Neural progenitor cell (in vitro differentiated cells): ENCODE measurements at regions not wholly inside any gene's neighbourhood (a gene's known extent, or its start where the extent isn't known, plus 50 kb on each side); places are given as distances from the start of the nearest gene placed in this dataset. TPM values are rescaled to one million over a fixed set of nuclear protein-coding genes. Genes with fewer than 3 reads are reported as not detected.
A peak's percentile ranks its signal among the peaks of the same experiment; 100 is the strongest.

Experiments used
- DNase-seq: peaks from one replicate; pipeline ENCODE4 v3.0.0-alpha.2; 2016; ENCODE audit warnings: low spot score
- H2AFZ ChIP-seq: fragments of 200-600 bp; sonication (generic); replicated peaks from 2 replicates; pipeline ENCODE4 v1.6.1; 2016; ENCODE audit warnings: antibody characterized with exemption
- H3F3A ChIP-seq: fragments of 200-600 bp; sonication (generic); 2 replicates; pipeline ENCODE4 v1.6.1; 2016; ENCODE audit warnings: antibody characterized with exemption, low read depth
- H3K27ac ChIP-seq: fragments of 200-600 bp; sonication (generic); 2 replicates; pipeline ENCODE4 v1.5.1; 2016; ENCODE audit warnings: mild to moderate bottlenecking
- H3K27me3 ChIP-seq: fragments of 200-600 bp; sonication (generic); 2 replicates; pipeline ENCODE4 v1.6.1; 2016; ENCODE audit warnings: mild to moderate bottlenecking, moderate library complexity
- H3K36me3 ChIP-seq: fragments of 200-600 bp; sonication (generic); 2 replicates; pipeline ENCODE4 v1.5.1; 2016
- H3K4me1 ChIP-seq: fragments of 200-600 bp; sonication (generic); 2 replicates; pipeline ENCODE4 v1.6.1; 2016; ENCODE audit warnings: mixed run types
- H3K4me2 ChIP-seq: fragments of 200-600 bp; sonication (generic); 2 replicates; pipeline ENCODE4 v1.6.1; 2016
- H3K4me3 ChIP-seq: fragments of 200-600 bp; sonication (generic); 2 replicates; pipeline ENCODE4 v1.5.1; 2016
- H3K79me2 ChIP-seq: fragments of 200-600 bp; sonication (generic); 2 replicates; pipeline ENCODE4 v1.6.1; 2016; ENCODE audit warnings: low read depth
- H3K9ac ChIP-seq: fragments of 200-600 bp; sonication (generic); 2 replicates; pipeline ENCODE4 v1.6.1; 2016
- H3K9me3 ChIP-seq: fragments of 200-600 bp; sonication (generic); 2 replicates; pipeline ENCODE4 v1.5.1; 2016; ENCODE audit warnings: low read depth
- H4K20me1 ChIP-seq: fragments of 200-600 bp; sonication (generic); 2 replicates; pipeline ENCODE4 v1.6.1; 2016; ENCODE audit warnings: low read depth
- H3K27ac Mint-ChIP-seq: 3 replicates; pipeline ENCODE4 v1.8.0; 2021; ENCODE audit warnings: mixed read lengths
- H3K27me3 Mint-ChIP-seq: 2 replicates; pipeline ENCODE4 v1.8.0; 2022; ENCODE audit warnings: low read depth, mild to moderate bottlenecking, inconsistent platforms, moderate library complexity, mixed read lengths; ENCODE audit not compliant: insufficient read depth
- H3K36me3 Mint-ChIP-seq: 3 replicates; pipeline ENCODE4 v1.8.0; 2021; ENCODE audit warnings: mixed read lengths
- H3K4me1 Mint-ChIP-seq: 3 replicates; pipeline ENCODE4 v1.8.0; 2021; ENCODE audit warnings: mixed read lengths
- H3K4me3 Mint-ChIP-seq: 3 replicates; pipeline ENCODE4 v1.8.0; 2021; ENCODE audit warnings: mild to moderate bottlenecking, moderate library complexity, mixed read lengths
- H3K9me3 Mint-ChIP-seq: 3 replicates; pipeline ENCODE4 v1.8.0; 2020; ENCODE audit warnings: mixed read lengths
- EZH2 ChIP-seq: fragments of 200-600 bp; sonication (generic); IDR thresholded peaks from 2 replicates; pipeline ENCODE4 v1.6.1; 2017; ENCODE audit warnings: antibody characterized with exemption, mild to moderate bottlenecking, moderate library complexity
- EZH2phosphoT487 ChIP-seq: fragments of 200-600 bp; sonication (generic); IDR thresholded peaks from 2 replicates; pipeline ENCODE4 v1.6.1; 2017; ENCODE audit warnings: antibody characterized with exemption
- small RNA-seq: library from RNA; depleted of rRNA; stranded (forward); fragments of <200 nt; gene quantifications from one replicate; pipeline ENCODE3, GENCODE V24; 2015
- TF ChIP-seq, protein P1 (sequence below): fragments of 200-600 bp; sonication (generic); IDR thresholded peaks from 2 replicates; pipeline ENCODE4 v1.5.1; 2017; ENCODE audit warnings: antibody characterized with exemption, mild to moderate bottlenecking

DNA sequence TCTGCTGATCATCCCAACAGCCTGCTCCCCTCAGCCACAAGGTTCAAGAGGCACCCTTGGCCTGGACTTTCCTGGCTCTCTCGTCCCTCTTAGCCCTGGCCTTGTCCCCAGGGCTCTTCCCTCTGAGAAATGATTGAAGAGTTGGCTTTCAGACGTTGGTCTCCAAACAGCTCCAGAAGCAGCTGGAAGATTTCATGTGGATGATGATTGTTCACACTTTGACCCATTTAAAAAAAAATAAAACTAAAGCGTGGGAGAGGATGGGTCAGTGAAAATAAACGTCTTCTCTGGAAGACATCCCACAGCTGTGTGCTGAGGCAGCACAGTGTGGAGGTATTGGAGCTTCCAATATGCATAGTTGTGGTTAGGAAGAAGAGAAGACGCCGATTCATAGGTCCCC is 54.7 kb upstream of the CDH11 start:
- H3K27me3 ChIP-seq, result no peaks in the 10 kb centered on the region
- Mint-ChIP-seq H3K27me3 (peaks cover 4% of the 10 kb centered on the region), H3K4me3 (no peak overlapping the region), H3K27ac (no peak overlapping the region), H3K9me3 (no peaks in the 10 kb centered on the region), H3K36me3 (no peaks in the 10 kb centered on the region), H3K4me1 (peaks cover 11% of the 10 kb centered on the region)
- TF ChIP-seq, protein P1, sequence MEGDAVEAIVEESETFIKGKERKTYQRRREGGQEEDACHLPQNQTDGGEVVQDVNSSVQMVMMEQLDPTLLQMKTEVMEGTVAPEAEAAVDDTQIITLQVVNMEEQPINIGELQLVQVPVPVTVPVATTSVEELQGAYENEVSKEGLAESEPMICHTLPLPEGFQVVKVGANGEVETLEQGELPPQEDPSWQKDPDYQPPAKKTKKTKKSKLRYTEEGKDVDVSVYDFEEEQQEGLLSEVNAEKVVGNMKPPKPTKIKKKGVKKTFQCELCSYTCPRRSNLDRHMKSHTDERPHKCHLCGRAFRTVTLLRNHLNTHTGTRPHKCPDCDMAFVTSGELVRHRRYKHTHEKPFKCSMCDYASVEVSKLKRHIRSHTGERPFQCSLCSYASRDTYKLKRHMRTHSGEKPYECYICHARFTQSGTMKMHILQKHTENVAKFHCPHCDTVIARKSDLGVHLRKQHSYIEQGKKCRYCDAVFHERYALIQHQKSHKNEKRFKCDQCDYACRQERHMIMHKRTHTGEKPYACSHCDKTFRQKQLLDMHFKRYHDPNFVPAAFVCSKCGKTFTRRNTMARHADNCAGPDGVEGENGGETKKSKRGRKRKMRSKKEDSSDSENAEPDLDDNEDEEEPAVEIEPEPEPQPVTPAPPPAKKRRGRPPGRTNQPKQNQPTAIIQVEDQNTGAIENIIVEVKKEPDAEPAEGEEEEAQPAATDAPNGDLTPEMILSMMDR, result no peak
- no peak for TF ChIP-seq EZH2phosphoT487
- no peak overlapping the region for H3K4me2 ChIP-seq
- no peaks in the 10 kb centered on the region for H3K4me1 ChIP-seq
- DNase-seq, result no peak
- H4K20me1 ChIP-seq, result no peaks in the 10 kb centered on the region
- no peaks in the 10 kb centered on the region for H3K79me2 ChIP-seq
- no peaks in the 10 kb centered on the region for H3F3A ChIP-seq
- no peak overlapping the region for H3K27ac ChIP-seq
- no peak overlapping the region for H3K4me3 ChIP-seq
- H3K36me3 ChIP-seq, result no peaks in the 10 kb centered on the region
- no peaks in the 10 kb centered on the region for H3K9me3 ChIP-seq
- H2AFZ ChIP-seq, result no peak overlapping the region
- H3K9ac ChIP-seq, result no peak overlapping the region

DNA sequence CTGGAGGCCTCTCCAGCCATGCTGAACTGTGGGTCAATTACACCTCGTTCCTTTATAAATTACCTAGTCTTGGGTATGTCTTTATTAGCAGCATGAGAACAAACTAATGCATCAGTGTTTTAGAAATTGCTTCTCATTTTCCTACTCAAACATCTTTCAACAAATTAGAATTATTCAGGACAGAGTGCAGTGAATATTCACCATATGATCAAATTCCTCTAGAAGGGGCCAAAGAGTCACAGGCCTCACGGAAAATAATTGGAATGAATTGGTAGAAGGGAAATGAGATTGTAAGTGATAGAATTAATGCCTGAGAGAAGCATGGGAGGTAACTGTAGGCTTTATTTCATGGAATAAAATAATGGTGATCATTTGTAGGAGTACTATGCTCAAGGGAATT is 50.5 kb upstream of the CDH11 start:
- no peak overlapping the region for H3K4me3 Mint-ChIP-seq
- no peaks in the 10 kb centered on the region for H3K4me1 ChIP-seq

More for the DNA sequence above, 50.5 kb upstream of the CDH11 start:
- Histone ChIP-seq H3K9ac (no peak overlapping the region), H4K20me1 (no peaks in the 10 kb centered on the region), H2AFZ (peak overlapping the region; percentile 40), H3K79me2 (no peaks in the 10 kb centered on the region), H3K4me2 (no peak overlapping the region), H3K36me3 (no peaks in the 10 kb centered on the region), H3K4me3 (no peak overlapping the region), H3K9me3 (no peaks in the 10 kb centered on the region), H3F3A (no peaks in the 10 kb centered on the region), H3K27me3 (no peaks in the 10 kb centered on the region), H3K27ac (no peak overlapping the region)
- DNase-seq, result no peak
- Mint-ChIP-seq H3K27ac (no peak overlapping the region), H3K27me3 (peaks cover 4% of the 10 kb centered on the region), H3K9me3 (no peaks in the 10 kb centered on the region), H3K4me1 (no peaks in the 10 kb centered on the region), H3K36me3 (no peaks in the 10 kb centered on the region)
- TF ChIP-seq EZH2phosphoT487 (no peak), EZH2 (no peak)
- TF ChIP-seq, protein P1, result no peak

Small RNA genes lying in the stretch of these regions (small RNA-seq; reads per million reads assigned to genes)
- gene AC025281.1 (not detected), gene RNA5SP428 (not detected)
